Left lung (tissue), 4 donors: ENCODE measurements at regions not wholly inside any gene's neighbourhood (a gene's known extent, or its start where the extent isn't known, plus 50 kb on each side); places are given as distances from the start of the nearest gene placed in this dataset.

ENCODE experiments used
- ATAC-seq: fragments of 200-7000 bp; cut with Tn5 transposase; one replicate; pipeline ENCODE4 v1.9.1; 2020; ENCODE audit warnings: moderate library complexity
- DNase-seq, 4 donors: peaks; one replicate each; pipeline ENCODE4 v3.0.0-alpha.2; 2013 to 2020
- H3K27ac ChIP-seq, 2 donors: fragments of 200-600 bp; sonication (generic) in 1 of 2; one replicate each; pipeline versions ENCODE4 v1.5.0 to v1.8.0; 2020 to 2021
- H3K27me3 ChIP-seq, 2 donors: fragments of 200-600 bp; sonication (generic) in 1 of 2; one replicate each; pipeline versions ENCODE4 v1.5.0 to v1.8.0; 2020 to 2021
- H3K36me3 ChIP-seq, 2 donors: fragments of 200-600 bp; sonication (generic) in 1 of 2; one replicate each; pipeline versions ENCODE4 v1.5.0 to v1.8.0; 2020 to 2021
- H3K4me1 ChIP-seq, 2 donors: fragments of 200-600 bp; one replicate each; pipeline ENCODE4 v1.8.0; 2021
- H3K4me3 ChIP-seq, 2 donors: fragments of 200-600 bp; sonication (generic) in 1 of 2; one replicate each; pipeline versions ENCODE4 v1.5.0 to v1.8.0; 2020 to 2021; ENCODE audit warnings: mild to moderate bottlenecking in 1 of 2
- H3K9me3 ChIP-seq, 2 donors: fragments of 200-600 bp; sonication (generic) in 1 of 2; one replicate each; pipeline versions ENCODE4 v1.5.0 to v1.8.0; 2020 to 2021
- CTCF ChIP-seq, 2 donors: fragments of 200-600 bp; sonication (generic) in 1 of 2; IDR thresholded peaks; one replicate each; pipeline versions ENCODE4 v1.5.0 to v1.8.0; 2021; ENCODE audit warnings: antibody characterized with exemption in 2 of 2
- intact Hi-C, 2 donors: fragments of 100-400 bp; cut with DNase I; formaldehyde crosslinking; loops; one replicate each; pipeline versions ENCODE4 v1.11.2 to v1.14.2; 2022
- donor health status: DM: no; HTN: yes; CAD: no.
- donor health status: DM: no; HTN: no; CAD: no.

- Histone ChIP-seq H3K4me1 (no peaks in the 10 kb centered on the region), H3K27ac (no peak overlapping the region), H3K4me3 (no peak overlapping the region), H3K36me3 (no peaks in the 10 kb centered on the region), H3K27me3 (no peaks in the 10 kb centered on the region), H3K9me3 (peaks cover 0 to 11% of the 10 kb centered on the region in 2 donors)
- no peak for TF ChIP-seq CTCF (IDR thresholded peaks at IDR 0.05)
- DNase-seq, result no peak
- intact Hi-C loops, result no loop called here
- no peak for ATAC-seq
Measured at GRCh38 chr5:2687746-2688145, 63.7 kb downstream of the IRX2 start.

- Histone ChIP-seq H3K27ac (no peak overlapping the region), H3K36me3 (no peaks in the 10 kb centered on the region), H3K4me3 (no peak overlapping the region), H3K9me3 (peaks cover 0 to 3% of the 10 kb centered on the region in 2 donors), H3K27me3 (no peaks in the 10 kb centered on the region), H3K4me1 (no peaks in the 10 kb centered on the region)
- intact Hi-C loops, result no loop called here
- ATAC-seq, result peak; percentile 15
- TF ChIP-seq CTCF (IDR thresholded peaks at IDR 0.05), result no peak
- DNase-seq, result no peak
Measured at GRCh38 chr5:2686321-2687124, 65.0 kb downstream of the IRX2 start.

GRCh38 chr5:2685651-2686272, 65.7 kb downstream of the IRX2 start:
- no peak for TF ChIP-seq CTCF (IDR thresholded peaks at IDR 0.05)
- H3K27me3 ChIP-seq, result no peaks in the 10 kb centered on the region
- H3K9me3 ChIP-seq, result no peaks in the 10 kb centered on the region
- H3K36me3 ChIP-seq, result no peaks in the 10 kb centered on the region
- no peak overlapping the region for H3K27ac ChIP-seq
- peak in 2 of 4 donors; percentile 16 to 40 for DNase-seq
- peak; percentile 87 for ATAC-seq
- intact Hi-C loops, result no loop called here
- no peak overlapping the region for H3K4me3 ChIP-seq
- no peaks in the 10 kb centered on the region for H3K4me1 ChIP-seq

GRCh38 chr5:2684606-2685005, 66.9 kb downstream of the IRX2 start:
- intact Hi-C loops, result no loop called here

More at GRCh38 chr5:2684606-2685005, 66.9 kb downstream of the IRX2 start:
- Histone ChIP-seq H3K36me3 (no peaks in the 10 kb centered on the region), H3K9me3 (no peaks in the 10 kb centered on the region), H3K4me3 (no peak overlapping the region), H3K27me3 (no peaks in the 10 kb centered on the region), H3K27ac (no peak overlapping the region), H3K4me1 (no peaks in the 10 kb centered on the region)
- no peak for TF ChIP-seq CTCF (IDR thresholded peaks at IDR 0.05)
- ATAC-seq, result no peak
- DNase-seq, result no peak
